B cell (primary cell): ENCODE measurements at regions not wholly inside any gene's neighbourhood (a gene's known extent, or its start where the extent isn't known, plus 50 kb on each side); places are given as distances from the start of the nearest gene placed in this dataset.

Experiments used
- ATAC-seq: fragments of 200-7000 bp; cut with Tn5 transposase; one replicate; pipeline ENCODE4 v1.10.0; 2021; ENCODE audit warnings: low read depth, mild to moderate bottlenecking, moderate number of reproducible peaks, moderate library complexity
- CTCF ChIA-PET: fragments of 350-600 bp; sonication (Branson Sonifier 250); formaldehyde crosslinking; loops from one replicate; lab custom pipeline; 2021; ENCODE audit warnings: antibody characterized with exemption, inconsistent platforms; lab: Charles Lee
- POLR2A ChIA-PET: fragments of 350-600 bp; sonication (Branson Sonifier 250); formaldehyde crosslinking; loops from one replicate; lab custom pipeline; 2021; ENCODE audit warnings: antibody characterized with exemption; lab: Charles Lee
- DNase-seq: peaks from one replicate; pipeline ENCODE4 v3.0.0; 2013
- H2AFZ ChIP-seq: 2 replicates; pipeline ENCODE4 v1.6.1; 2012; ENCODE audit warnings: mild to moderate bottlenecking, low read depth, low read length; ENCODE audit not compliant: insufficient read depth, poor library complexity, severe bottlenecking
- H3K27ac ChIP-seq, 2 donors: 1 replicate in 1 of 2; 2 replicates in 1 of 2; pipeline ENCODE4 v1.5.1; 2012 to 2013; ENCODE audit warnings: low read length in 2 of 2, mild to moderate bottlenecking in 2 of 2, moderate library complexity in 1 of 2
- H3K27me3 ChIP-seq, 4 experiments: fragments of 200-600 bp in 1 of 4; sonication (generic) in 1 of 4; replicated peaks in 1 of 4; 1 replicate in 2 of 4; 2 replicates in 2 of 4; pipeline versions ENCODE4 v1.6.1 to v1.7.0; 2013 to 2016; ENCODE audit warnings: low read length in 3 of 4, mild to moderate bottlenecking in 2 of 4, mixed read lengths in 1 of 4, moderate library complexity in 1 of 4; ENCODE audit not compliant: insufficient read depth in 4 of 4, control insufficient read depth in 3 of 4; ENCODE audit errors: control extremely low read depth in 1 of 4
- H3K36me3 ChIP-seq, 2 experiments: replicated peaks in 1 of 2; 1 replicate in 1 of 2; 2 replicates in 1 of 2; pipeline versions ENCODE4 v1.6.1 to v1.7.1; 2013; ENCODE audit warnings: low read length in 1 of 2; ENCODE audit not compliant: insufficient read depth in 2 of 2, control insufficient read depth in 1 of 2; ENCODE audit errors: control extremely low read depth in 1 of 2, extremely low read depth in 1 of 2
- H3K4me1 ChIP-seq, 2 donors: fragments of 200-600 bp in 1 of 2; sonication (generic) in 1 of 2; 1 replicate in 1 of 2; 2 replicates in 1 of 2; pipeline versions ENCODE4 v1.5.1 to v1.6.1; 2013 to 2017; ENCODE audit warnings: low read length in 2 of 2; ENCODE audit not compliant: control insufficient read depth in 2 of 2, insufficient read depth in 2 of 2
- H3K4me2 ChIP-seq: replicated peaks from 2 replicates; pipeline ENCODE3; 2012; ENCODE audit warnings: mild to moderate bottlenecking, low read depth, low read length; ENCODE audit not compliant: poor library complexity, severe bottlenecking
- H3K4me3 ChIP-seq, 5 experiments: fragments of 200-600 bp in 1 of 5; sonication (generic) in 1 of 5; 1 replicate in 3 of 5; 2 replicates in 2 of 5; pipeline versions ENCODE4 v1.5.1 to v1.7.0; 2011 to 2016; ENCODE audit warnings: low read length in 4 of 5, mild to moderate bottlenecking in 4 of 5, low read depth in 2 of 5, control low read depth in 1 of 5, moderate library complexity in 1 of 5; ENCODE audit not compliant: insufficient read depth in 1 of 5; ENCODE audit errors: control extremely low read depth in 1 of 5, extremely low read depth in 1 of 5
- H3K79me2 ChIP-seq: fragments of 200-600 bp; sonication (generic); one replicate; pipeline ENCODE4 v1.6.0; 2016; ENCODE audit warnings: low read length; ENCODE audit not compliant: control insufficient read depth, insufficient read depth
- H3K9ac ChIP-seq: fragments of 200-600 bp; sonication (generic); 2 replicates; pipeline ENCODE4 v1.6.1; 2017; ENCODE audit warnings: mild to moderate bottlenecking, low read length, moderate library complexity
- H3K9me3 ChIP-seq, 3 donors: one replicate each; pipeline versions ENCODE4 v1.6.1 to v1.7.1; 2013; ENCODE audit warnings: low read length in 2 of 3; ENCODE audit not compliant: control insufficient read depth in 2 of 3, insufficient read depth in 1 of 3; ENCODE audit errors: control extremely low read depth in 1 of 3
- H4K20me1 ChIP-seq: 2 replicates; pipeline ENCODE4 v1.6.0; 2012; ENCODE audit warnings: mild to moderate bottlenecking, low read length; ENCODE audit not compliant: insufficient read depth, control insufficient read depth, poor library complexity, severe bottlenecking
- H3K27ac Mint-ChIP-seq: one replicate; pipeline ENCODE4 v1.8.0; 2021; ENCODE audit warnings: mixed read lengths
- H3K27me3 Mint-ChIP-seq: one replicate; pipeline ENCODE4 v1.8.0; 2021; ENCODE audit warnings: mixed read lengths
- H3K4me1 Mint-ChIP-seq: one replicate; pipeline ENCODE4 v1.8.0; 2021; ENCODE audit warnings: mixed read lengths
- H3K4me3 Mint-ChIP-seq: one replicate; pipeline ENCODE4 v1.8.0; 2021; ENCODE audit warnings: mixed read lengths
- H3K9me3 Mint-ChIP-seq: one replicate; pipeline ENCODE4 v1.8.0; 2022; ENCODE audit warnings: mixed read lengths; ENCODE audit not compliant: insufficient read depth
- EZH2 ChIP-seq: IDR thresholded peaks from 2 replicates; pipeline ENCODE4 v1.6.1; 2012; ENCODE audit warnings: borderline replicate concordance, low read depth, mild to moderate bottlenecking, moderate library complexity, low read length; ENCODE audit not compliant: insufficient read depth, poor library complexity, severe bottlenecking
- WGBS: methylation state at CpG from one replicate; pipeline ENCODE4 v1.1.5; 2013; ENCODE audit warnings: missing lambda C conversion rate; ENCODE audit not compliant: insufficient coverage; 5-methylcytosine and 5-hydroxymethylcytosine counted together
- intact Hi-C: fragments of 100-400 bp; cut with micrococcal nuclease; formaldehyde crosslinking; loops from one replicate; pipeline ENCODE4 v1.10.0; 2022
- TF ChIP-seq, protein P1 (sequence below): fragments of 200-600 bp; IDR thresholded peaks from one replicate; pipeline ENCODE4 v1.8.0; 2022; ENCODE audit warnings: antibody characterized with exemption, mild to moderate bottlenecking

DNA sequence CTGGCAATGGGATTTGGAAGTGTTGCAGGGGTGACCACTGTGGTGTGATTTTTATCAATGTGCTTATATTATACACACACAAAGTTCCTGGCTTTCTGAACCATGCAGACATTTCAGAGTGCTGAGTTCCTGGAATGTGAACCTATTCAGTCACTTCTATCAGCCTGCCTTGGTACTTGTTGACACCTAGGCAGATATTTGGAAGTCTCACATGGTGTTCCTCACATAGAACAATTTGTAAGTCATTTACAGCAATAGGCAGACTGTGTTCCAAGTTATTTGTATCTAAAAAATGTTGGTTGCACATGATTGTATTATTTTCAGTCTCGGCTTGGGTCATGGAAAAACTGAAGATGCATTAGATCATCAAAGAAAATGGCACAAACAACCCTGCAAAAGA, 182.2 kb downstream of the SREK1 start:
- no peak overlapping the region for H2AFZ ChIP-seq
- no peak overlapping the region for H3K27ac ChIP-seq
- H3K79me2 ChIP-seq, result no peaks in the 10 kb centered on the region
- H3K27me3 Mint-ChIP-seq, result peaks cover 5% of the 10 kb centered on the region
- H3K9me3 Mint-ChIP-seq, result no peaks in the 10 kb centered on the region
- no peak overlapping the region for H3K4me3 ChIP-seq
- H4K20me1 ChIP-seq, result no peaks in the 10 kb centered on the region
- H3K27ac Mint-ChIP-seq, result no peak overlapping the region
- H3K27me3 ChIP-seq, result peaks cover 0 to 9% (median 0%) of the 10 kb centered on the region in 4 experiments
- H3K9me3 ChIP-seq, result peaks cover 0 to 1% (median 0%) of the 10 kb centered on the region in 3 donors
- CTCF ChIA-PET, result interaction anchor here (4.9 kb wide), 1 partner anchor 19 kb away, joined by 27 read pairs; no protein-coding TSS in a partner anchor
- WGBS, result no CpG with 5 or more reads among the region's 1 CpG
- intact Hi-C loops, result no loop called here
- H3K4me1 ChIP-seq, result no peaks in the 10 kb centered on the region
- no peaks in the 10 kb centered on the region for H3K4me1 Mint-ChIP-seq
- H3K9ac ChIP-seq, result no peak overlapping the region
- no peak for TF ChIP-seq EZH2
- TF ChIP-seq, protein P1, sequence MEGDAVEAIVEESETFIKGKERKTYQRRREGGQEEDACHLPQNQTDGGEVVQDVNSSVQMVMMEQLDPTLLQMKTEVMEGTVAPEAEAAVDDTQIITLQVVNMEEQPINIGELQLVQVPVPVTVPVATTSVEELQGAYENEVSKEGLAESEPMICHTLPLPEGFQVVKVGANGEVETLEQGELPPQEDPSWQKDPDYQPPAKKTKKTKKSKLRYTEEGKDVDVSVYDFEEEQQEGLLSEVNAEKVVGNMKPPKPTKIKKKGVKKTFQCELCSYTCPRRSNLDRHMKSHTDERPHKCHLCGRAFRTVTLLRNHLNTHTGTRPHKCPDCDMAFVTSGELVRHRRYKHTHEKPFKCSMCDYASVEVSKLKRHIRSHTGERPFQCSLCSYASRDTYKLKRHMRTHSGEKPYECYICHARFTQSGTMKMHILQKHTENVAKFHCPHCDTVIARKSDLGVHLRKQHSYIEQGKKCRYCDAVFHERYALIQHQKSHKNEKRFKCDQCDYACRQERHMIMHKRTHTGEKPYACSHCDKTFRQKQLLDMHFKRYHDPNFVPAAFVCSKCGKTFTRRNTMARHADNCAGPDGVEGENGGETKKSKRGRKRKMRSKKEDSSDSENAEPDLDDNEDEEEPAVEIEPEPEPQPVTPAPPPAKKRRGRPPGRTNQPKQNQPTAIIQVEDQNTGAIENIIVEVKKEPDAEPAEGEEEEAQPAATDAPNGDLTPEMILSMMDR, result no peak
- POLR2A ChIA-PET, result no interaction called here
- DNase-seq, result no peak
- ATAC-seq, result no peak
- no peak overlapping the region for H3K4me2 ChIP-seq
- H3K4me3 Mint-ChIP-seq, result no peak overlapping the region
- H3K36me3 ChIP-seq, result no peaks in the 10 kb centered on the region

- Histone ChIP-seq H3K36me3 (no peaks in the 10 kb centered on the region), H3K9ac (no peak overlapping the region), H3K9me3 (peaks cover 0 to 5% (median 0%) of the 10 kb centered on the region in 3 donors), H3K4me2 (no peak overlapping the region), H3K27ac (no peak overlapping the region), H4K20me1 (no peaks in the 10 kb centered on the region), H2AFZ (no peak overlapping the region), H3K79me2 (no peaks in the 10 kb centered on the region), H3K4me1 (no peaks in the 10 kb centered on the region), H3K4me3 (no peak overlapping the region), H3K27me3 (peaks cover 0 to 9% (median 0%) of the 10 kb centered on the region in 4 experiments)
- ChIA-PET CTCF (interaction anchor here (4.9 kb wide), 1 partner anchor 20 kb away, joined by 27 read pairs; no protein-coding TSS in a partner anchor), POLR2A (no interaction called here)
- intact Hi-C loops, result no loop called here
- H3K9me3 Mint-ChIP-seq, result no peaks in the 10 kb centered on the region
- WGBS, result 92% methylated on average over 2 of the region's 2 CpGs
- TF ChIP-seq, protein P1, result no peak
- no peak for TF ChIP-seq EZH2
- no peaks in the 10 kb centered on the region for H3K4me1 Mint-ChIP-seq
- ATAC-seq (no peak), DNase-seq (no peak)
- peaks cover 5% of the 10 kb centered on the region for H3K27me3 Mint-ChIP-seq
- no peak overlapping the region for H3K4me3 Mint-ChIP-seq
- H3K27ac Mint-ChIP-seq, result no peak overlapping the region
These were observed 182.9 kb downstream of the SREK1 start for GRCh38 chr5:66327008-66327407.
